G401.6 (cell line): ENCODE measurements at regions not wholly inside any gene's neighbourhood (a gene's known extent, or its start where the extent isn't known, plus 50 kb on each side); places are given as distances from the start of the nearest gene placed in this dataset.

Experiments used
- FAIRE-seq: peaks from 2 replicates; lab custom pipeline; 2012; peaks lifted over from hg19 to GRCh38; lab: Jason Lieb, UNC

GRCh38 chr1:189899686-189900425 lies 577.8 kb downstream of the BRINP3 start:
- FAIRE-seq, result no peak

- no peak for FAIRE-seq
Measured at GRCh38 chr1:189904509-189904908, 573.2 kb downstream of the BRINP3 start.

GRCh38 chr1:189908113-189908512 lies 569.6 kb downstream of the BRINP3 start:
- FAIRE-seq, result no peak

- FAIRE-seq, result no peak
Measured at GRCh38 chr1:189921613-189922012, 556.1 kb downstream of the BRINP3 start.

GRCh38 chr1:189927641-189928040 lies 550.0 kb downstream of the BRINP3 start:
- no peak for FAIRE-seq

GRCh38 chr1:189929501-189930099 lies 548.1 kb downstream of the BRINP3 start:
- FAIRE-seq, result no peak

GRCh38 chr1:189936861-189937260 lies 540.8 kb downstream of the BRINP3 start:
- no peak for FAIRE-seq

- FAIRE-seq, result no peak
Measured at GRCh38 chr1:189939967-189940366, 537.7 kb downstream of the BRINP3 start.

GRCh38 chr1:189941922-189942321 lies 535.7 kb downstream of the BRINP3 start:
- no peak for FAIRE-seq

GRCh38 chr1:189958756-189959155 lies 518.9 kb downstream of the BRINP3 start:
- no peak for FAIRE-seq

- no peak for FAIRE-seq
Measured at GRCh38 chr1:189960769-189961168, 516.9 kb downstream of the BRINP3 start.

GRCh38 chr1:189962181-189962580 lies 515.5 kb downstream of the BRINP3 start:
- no peak for FAIRE-seq

- no peak for FAIRE-seq
Measured at GRCh38 chr1:189970331-189971230, 507.1 kb downstream of the BRINP3 start.

- FAIRE-seq, result no peak
Measured at GRCh38 chr1:189971656-189972055, 506.0 kb downstream of the BRINP3 start.

- FAIRE-seq, result no peak
Measured at GRCh38 chr1:189977184-189977583, 500.5 kb downstream of the BRINP3 start.

GRCh38 chr1:189983166-189983890 lies 494.3 kb downstream of the BRINP3 start:
- FAIRE-seq, result no peak

- no peak for FAIRE-seq
Measured at GRCh38 chr1:189986516-189986915, 491.1 kb downstream of the BRINP3 start.

- FAIRE-seq, result no peak
Measured at GRCh38 chr1:189987509-189987908, 490.2 kb downstream of the BRINP3 start.

- no peak for FAIRE-seq
Measured at GRCh38 chr1:189992856-189993255, 484.8 kb downstream of the BRINP3 start.

- FAIRE-seq, result no peak
Measured at GRCh38 chr1:190000365-190000872, 477.2 kb downstream of the BRINP3 start.

GRCh38 chr1:190001187-190001586 lies 476.5 kb downstream of the BRINP3 start:
- FAIRE-seq, result no peak

GRCh38 chr1:190003376-190003775 lies 474.3 kb downstream of the BRINP3 start:
- peak; percentile 44 for FAIRE-seq
